ENCODE measurements at regions not wholly inside any gene's neighbourhood (a gene's known extent, or its start where the extent isn't known, plus 50 kb on each side); places are given as distances from the start of the nearest gene placed in this dataset.

- H3K4me3 ChIP-seq (ENCODE audit: low read length): no peak overlapping the region
- no peak for TF ChIP-seq CTCF (conservative IDR thresholded peaks at IDR 0.05; ENCODE audit: low read length)
- DNase-seq (ENCODE audit: low read depth): no peak
Measured at GRCh38 chr10:130784326-130784725, 527.2 kb downstream of the TCERG1L start.

GRCh38 chr10:130786365-130786966 lies 525.1 kb downstream of the TCERG1L start:
- no peak for TF ChIP-seq CTCF (conservative IDR thresholded peaks at IDR 0.05; ENCODE audit: low read length)
- H3K4me3 ChIP-seq (ENCODE audit: low read length): no peak overlapping the region
- DNase-seq (ENCODE audit: low read depth): no peak

GRCh38 chr10:130787243-130787642 lies 524.3 kb downstream of the TCERG1L start:
- H3K4me3 ChIP-seq (ENCODE audit: low read length): no peak overlapping the region

GRCh38 chr10:130787821-130788220 lies 523.7 kb downstream of the TCERG1L start:
- no peak for DNase-seq (ENCODE audit: low read depth)
- H3K4me3 ChIP-seq (ENCODE audit: low read length): no peak overlapping the region
- no peak for TF ChIP-seq CTCF (conservative IDR thresholded peaks at IDR 0.05; ENCODE audit: low read length)

More at GRCh38 chr10:130787243-130787642, 524.3 kb downstream of the TCERG1L start:
- TF ChIP-seq CTCF (conservative IDR thresholded peaks at IDR 0.05; ENCODE audit: low read length): no peak
- DNase-seq (ENCODE audit: low read depth): no peak

- no peak for TF ChIP-seq CTCF (conservative IDR thresholded peaks at IDR 0.05; ENCODE audit: low read length)
- DNase-seq (ENCODE audit: low read depth): no peak
- H3K4me3 ChIP-seq (ENCODE audit: low read length): no peak overlapping the region
Measured at GRCh38 chr10:130790339-130790738, 521.2 kb downstream of the TCERG1L start.

- no peak for TF ChIP-seq CTCF (conservative IDR thresholded peaks at IDR 0.05; ENCODE audit: low read length)
Measured at GRCh38 chr10:130792096-130792845, 519.2 kb downstream of the TCERG1L start.

GRCh38 chr10:130795819-130796218 lies 515.7 kb downstream of the TCERG1L start:
- TF ChIP-seq CTCF (conservative IDR thresholded peaks at IDR 0.05; ENCODE audit: low read length): no peak
- no peak overlapping the region for H3K4me3 ChIP-seq (ENCODE audit: low read length)
- DNase-seq (ENCODE audit: low read depth): no peak

More at GRCh38 chr10:130792096-130792845, 519.2 kb downstream of the TCERG1L start:
- no peak for DNase-seq (ENCODE audit: low read depth)
- H3K4me3 ChIP-seq (ENCODE audit: low read length): no peak overlapping the region

All from AG10803 (cell line).